ENCODE measurements at regions not wholly inside any gene's neighbourhood (a gene's known extent, or its start where the extent isn't known, plus 50 kb on each side); places are given as distances from the start of the nearest gene placed in this dataset.
"Not testable (repeated sequence)": the region's sequence is repeated elsewhere in the genome, so short reads cannot be mapped to it uniquely, and the experiment has no call there.

DNA sequence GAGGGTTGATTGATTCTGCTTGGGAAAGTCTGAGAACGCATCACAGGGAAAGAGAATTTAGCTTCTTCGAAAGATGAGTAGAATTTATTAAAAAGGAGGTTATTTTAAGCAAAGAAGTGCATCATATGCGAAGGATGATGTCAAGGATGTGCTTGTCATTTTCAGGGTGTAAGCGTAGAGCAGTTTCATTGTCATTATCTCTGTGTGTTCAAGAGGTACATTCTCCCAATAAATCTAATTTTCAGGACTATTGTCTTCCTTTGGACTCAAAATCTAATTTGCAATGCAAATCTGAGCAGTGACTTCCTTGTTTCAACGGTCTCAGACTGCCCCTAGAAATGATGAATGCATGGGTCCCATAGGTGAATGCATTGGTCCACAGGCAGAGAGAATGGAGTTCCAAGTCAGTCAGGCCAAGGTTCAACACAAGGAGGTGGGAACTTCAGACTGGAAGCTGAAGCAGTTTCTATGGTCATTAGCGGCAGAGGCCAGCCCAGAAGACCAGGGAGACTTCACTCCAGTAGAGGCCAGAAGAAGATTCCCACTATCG is 99.8 kb downstream of the CDC42EP3 start:
- no peak overlapping the region for H3K27ac ChIP-seq (ENCODE audit: low read depth, low read length)
- H3K4me1 ChIP-seq (ENCODE audit: control insufficient read depth, insufficient read depth, low read length): no peaks in the 10 kb centered on the region
- 72% methylated on average over 4 of the region's 7 CpGs for WGBS (ENCODE audit: insufficient coverage)

DNA sequence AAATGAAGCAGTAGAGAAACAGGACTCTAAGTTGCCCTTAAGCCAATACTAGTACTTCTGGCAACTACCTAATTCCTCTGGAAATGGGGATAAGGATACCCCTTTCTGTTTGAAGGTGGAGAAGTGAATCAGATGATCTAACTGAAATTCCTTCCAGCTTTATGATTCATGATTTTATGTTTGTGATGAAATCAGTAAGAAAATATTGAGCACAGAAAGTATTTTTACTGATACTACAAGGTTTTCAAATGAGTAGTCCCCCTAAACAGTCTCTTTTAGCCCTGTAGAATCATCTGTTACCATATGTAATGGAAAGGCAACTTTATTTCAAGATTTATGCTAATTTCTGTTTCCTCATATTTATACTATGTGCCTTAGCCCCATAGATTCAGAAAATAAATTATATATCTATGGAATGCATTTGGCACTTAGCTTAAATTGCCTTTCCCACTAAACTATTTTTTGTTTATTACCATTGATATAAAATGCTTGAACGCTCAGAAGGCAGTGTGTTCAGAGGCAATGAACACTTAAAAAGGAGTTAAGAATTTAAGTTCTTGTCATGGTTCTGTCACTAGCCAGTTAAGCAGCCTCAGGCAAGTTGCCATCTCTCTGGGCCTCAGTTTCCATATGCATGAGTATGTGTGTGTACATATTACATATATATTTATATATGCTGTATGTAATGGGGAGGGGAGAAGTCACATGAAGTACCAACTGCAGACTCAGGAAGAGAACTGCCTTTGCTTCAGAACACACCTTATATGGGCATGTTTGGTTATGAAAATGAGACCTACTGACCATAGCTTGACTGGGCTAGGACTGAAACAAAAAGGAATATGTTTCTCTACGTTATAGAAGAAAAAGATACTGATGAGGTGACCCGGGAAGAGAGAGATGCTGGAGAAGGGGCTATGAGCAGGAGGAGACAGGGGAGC is 97.7 kb downstream of the CDC42EP3 start:
- DNase-seq (ENCODE audit: low read depth in 4 of 6, low spot score in 6 of 6): peak in 1 of 6 donors; percentile 20
- Histone ChIP-seq H3K27ac (ENCODE audit: low read depth, low read length) (no peak overlapping the region), H3K9me3 (ENCODE audit: control insufficient read depth, insufficient read depth, low read length) (no peaks in the 10 kb centered on the region), H3K27me3 (ENCODE audit: control insufficient read depth, insufficient read depth, low read length) (no peaks in the 10 kb centered on the region), H3K36me3 (ENCODE audit: control insufficient read depth, insufficient read depth, low read length) (no peaks in the 10 kb centered on the region), H3K4me3 (ENCODE audit: low read depth, low read length) (no peak overlapping the region), H3K4me1 (ENCODE audit: control insufficient read depth, insufficient read depth, low read length) (no peaks in the 10 kb centered on the region)
- WGBS (ENCODE audit: insufficient coverage): 74% methylated on average over 2 of the region's 3 CpGs

More for the DNA sequence above, 99.8 kb downstream of the CDC42EP3 start:
- H3K27me3 ChIP-seq (ENCODE audit: control insufficient read depth, insufficient read depth, low read length): no peaks in the 10 kb centered on the region
- H3K4me3 ChIP-seq (ENCODE audit: low read depth, low read length): no peak overlapping the region
- no peaks in the 10 kb centered on the region for H3K36me3 ChIP-seq (ENCODE audit: control insufficient read depth, insufficient read depth, low read length)
- peak in 1 of 6 donors; percentile 34 for DNase-seq (ENCODE audit: low read depth in 4 of 6, low spot score in 6 of 6)
- H3K9me3 ChIP-seq (ENCODE audit: control insufficient read depth, insufficient read depth, low read length): no peaks in the 10 kb centered on the region

DNA sequence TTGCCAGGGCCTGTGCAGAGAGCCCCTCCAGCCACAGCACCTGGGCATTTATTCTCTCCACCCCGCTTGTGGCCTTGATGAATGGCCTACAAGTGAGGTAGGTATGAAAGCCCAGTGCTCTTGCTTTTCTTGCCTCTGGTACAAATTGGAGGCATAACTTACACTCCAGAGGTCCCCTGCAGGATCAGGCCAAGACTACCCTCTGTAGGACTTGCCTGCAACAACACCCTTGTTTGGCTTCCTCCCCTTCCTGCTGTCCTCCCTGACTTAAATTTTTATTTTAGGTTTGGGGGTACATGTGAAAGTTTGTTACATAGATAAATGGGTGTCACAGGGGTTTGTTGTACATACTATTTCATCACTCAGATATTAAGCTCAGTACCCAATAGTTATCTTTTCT is 95.7 kb downstream of the CDC42EP3 start:
- Histone ChIP-seq H3K27ac (ENCODE audit: low read depth, low read length) (no peak overlapping the region), H3K4me3 (ENCODE audit: low read depth, low read length) (no peak overlapping the region), H3K4me1 (ENCODE audit: control insufficient read depth, insufficient read depth, low read length) (no peaks in the 10 kb centered on the region), H3K27me3 (ENCODE audit: control insufficient read depth, insufficient read depth, low read length) (no peaks in the 10 kb centered on the region), H3K9me3 (ENCODE audit: control insufficient read depth, insufficient read depth, low read length) (no peaks in the 10 kb centered on the region), H3K36me3 (ENCODE audit: control insufficient read depth, insufficient read depth, low read length) (no peaks in the 10 kb centered on the region)
- 100% methylated on average over 1 of the region's 1 CpG for WGBS (ENCODE audit: insufficient coverage)
- DNase-seq (ENCODE audit: low read depth in 4 of 6, low spot score in 6 of 6): no peak

DNA sequence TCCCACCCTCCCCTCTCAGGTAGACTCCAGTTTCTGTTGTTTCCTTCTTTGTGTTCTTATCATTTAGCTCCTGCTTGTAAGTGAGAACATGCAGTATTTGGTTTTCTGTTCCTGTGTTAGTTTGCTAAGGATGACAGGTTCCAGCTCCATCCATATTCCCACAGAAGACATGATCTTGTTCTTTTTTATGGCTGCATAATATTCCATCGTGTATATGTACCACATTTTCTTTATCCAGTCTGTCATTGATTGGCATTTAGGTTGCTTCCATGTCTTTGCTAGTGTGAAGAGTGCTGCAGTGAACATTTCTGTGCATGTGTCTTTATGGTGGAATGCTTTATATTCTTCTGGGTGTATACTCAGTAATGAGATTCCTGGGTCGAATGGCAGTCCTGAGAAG is 95.2 kb downstream of the CDC42EP3 start:
- not testable (repeated sequence) for DNase-seq (ENCODE audit: low read depth in 4 of 6, low spot score in 6 of 6); H3K9me3 ChIP-seq (ENCODE audit: control insufficient read depth, insufficient read depth, low read length); H3K27ac ChIP-seq (ENCODE audit: low read depth, low read length); H3K4me1 ChIP-seq (ENCODE audit: control insufficient read depth, insufficient read depth, low read length); H3K27me3 ChIP-seq (ENCODE audit: control insufficient read depth, insufficient read depth, low read length); H3K4me3 ChIP-seq (ENCODE audit: low read depth, low read length); H3K36me3 ChIP-seq (ENCODE audit: control insufficient read depth, insufficient read depth, low read length)
- WGBS (ENCODE audit: insufficient coverage): no CpG with 5 or more reads among the region's 2 CpGs

DNA sequence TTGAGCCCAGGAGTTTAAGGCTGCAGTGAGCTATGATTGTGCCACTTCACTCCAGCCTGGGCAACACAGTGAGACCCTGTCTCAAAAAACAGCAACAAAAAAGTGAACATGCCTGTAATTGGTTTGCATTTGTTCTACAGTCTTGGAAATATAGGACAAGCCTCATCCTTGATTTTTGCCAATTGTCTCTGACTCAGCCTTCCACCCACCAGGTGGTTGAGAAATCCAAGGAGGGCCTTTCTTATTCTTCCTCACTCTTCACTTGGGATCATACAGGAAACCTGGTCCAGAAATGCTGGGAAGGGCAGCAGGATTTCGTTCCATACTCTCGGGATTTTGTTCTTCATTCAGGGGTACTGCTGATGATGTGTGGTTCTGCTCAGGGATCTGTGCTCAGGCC is 94.6 kb downstream of the CDC42EP3 start:
- Histone ChIP-seq H3K27me3 (ENCODE audit: control insufficient read depth, insufficient read depth, low read length) (no peaks in the 10 kb centered on the region), H3K4me3 (ENCODE audit: low read depth, low read length) (no peak overlapping the region), H3K4me1 (ENCODE audit: control insufficient read depth, insufficient read depth, low read length) (no peaks in the 10 kb centered on the region), H3K36me3 (ENCODE audit: control insufficient read depth, insufficient read depth, low read length) (no peaks in the 10 kb centered on the region), H3K27ac (ENCODE audit: low read depth, low read length) (no peak overlapping the region), H3K9me3 (ENCODE audit: control insufficient read depth, insufficient read depth, low read length) (no peaks in the 10 kb centered on the region)
- 100% methylated on average over 2 of the region's 2 CpGs for WGBS (ENCODE audit: insufficient coverage)
- no peak for DNase-seq (ENCODE audit: low read depth in 4 of 6, low spot score in 6 of 6)

DNA sequence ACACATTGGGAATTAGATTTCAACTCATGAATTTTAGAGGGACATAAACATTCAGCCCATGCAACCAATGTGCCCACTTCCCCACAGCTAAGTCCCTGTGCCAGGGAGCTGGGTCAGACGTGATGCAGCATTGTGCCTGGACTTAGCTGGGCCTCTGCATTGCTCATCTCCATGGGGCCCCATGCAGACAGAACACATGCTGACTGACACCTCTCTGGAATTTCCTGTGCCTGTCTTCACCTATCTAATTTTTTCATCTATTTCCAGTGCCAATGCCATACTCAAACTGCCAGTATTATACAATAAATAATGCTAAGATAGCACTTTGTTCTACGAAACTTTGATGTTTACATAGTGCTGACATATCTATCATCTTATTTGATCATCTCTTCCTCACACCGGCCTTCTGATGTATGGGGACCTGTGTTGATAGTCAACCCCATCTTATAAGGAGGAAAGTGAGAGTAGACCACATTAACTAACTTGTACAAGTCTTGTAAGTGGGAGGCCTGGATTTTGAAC is 92.2 kb downstream of the CDC42EP3 start:
- Histone ChIP-seq H3K27ac (ENCODE audit: low read depth, low read length) (no peak overlapping the region), H3K9me3 (ENCODE audit: control insufficient read depth, insufficient read depth, low read length) (no peaks in the 10 kb centered on the region), H3K4me1 (ENCODE audit: control insufficient read depth, insufficient read depth, low read length) (no peaks in the 10 kb centered on the region), H3K36me3 (ENCODE audit: control insufficient read depth, insufficient read depth, low read length) (no peaks in the 10 kb centered on the region), H3K27me3 (ENCODE audit: control insufficient read depth, insufficient read depth, low read length) (no peaks in the 10 kb centered on the region), H3K4me3 (ENCODE audit: low read depth, low read length) (no peak overlapping the region)
- DNase-seq (ENCODE audit: low read depth in 4 of 6, low spot score in 6 of 6): no peak
- WGBS (ENCODE audit: insufficient coverage): 92% methylated on average over 1 of the region's 3 CpGs

DNA sequence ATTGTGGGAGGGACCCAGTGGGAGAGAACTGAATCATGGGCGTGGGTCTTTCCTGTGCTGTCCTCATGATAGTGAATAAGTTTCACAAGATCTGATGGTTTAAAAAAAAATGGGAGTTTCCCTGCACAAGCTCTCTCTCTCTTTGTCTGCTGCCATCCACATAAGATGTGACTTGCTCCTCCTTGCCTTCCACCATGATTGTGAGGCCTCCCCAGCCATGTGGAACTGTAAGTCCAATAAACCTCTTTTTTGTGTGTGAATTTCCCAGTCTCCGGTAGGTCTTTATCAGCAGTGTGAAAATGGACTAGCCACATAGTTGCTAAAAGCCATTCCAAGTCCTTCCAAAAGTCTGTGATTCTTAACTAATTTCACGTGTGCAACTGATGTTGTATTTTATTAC is 91.5 kb downstream of the CDC42EP3 start:
- not testable (repeated sequence) for H3K27me3 ChIP-seq (ENCODE audit: control insufficient read depth, insufficient read depth, low read length); H3K9me3 ChIP-seq (ENCODE audit: control insufficient read depth, insufficient read depth, low read length); H3K4me3 ChIP-seq (ENCODE audit: low read depth, low read length); DNase-seq (ENCODE audit: low read depth in 4 of 6, low spot score in 6 of 6); H3K36me3 ChIP-seq (ENCODE audit: control insufficient read depth, insufficient read depth, low read length); H3K4me1 ChIP-seq (ENCODE audit: control insufficient read depth, insufficient read depth, low read length); H3K27ac ChIP-seq (ENCODE audit: low read depth, low read length)
- no CpG with 5 or more reads among the region's 3 CpGs for WGBS (ENCODE audit: insufficient coverage)

DNA sequence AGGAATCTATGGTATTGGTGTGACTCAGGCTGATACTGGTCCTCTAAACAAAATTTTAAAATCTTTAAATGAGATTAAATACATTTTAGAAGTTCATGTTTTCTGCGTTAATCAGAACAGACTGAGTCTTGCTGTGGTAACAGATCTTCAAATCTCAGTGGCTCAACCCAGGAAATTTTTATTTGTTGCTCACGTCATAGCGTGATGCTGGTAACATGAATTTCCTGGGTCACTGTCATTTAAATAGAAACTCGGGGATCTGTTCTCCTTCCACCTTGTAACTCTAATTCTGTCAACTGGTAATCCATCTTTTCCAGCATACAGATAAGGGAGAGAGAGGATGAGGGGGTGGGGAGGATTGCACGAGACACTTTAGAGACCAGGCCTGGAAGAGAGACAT is 90.0 kb downstream of the CDC42EP3 start:
- Histone ChIP-seq H3K9me3 (ENCODE audit: control insufficient read depth, insufficient read depth, low read length) (no peaks in the 10 kb centered on the region), H3K36me3 (ENCODE audit: control insufficient read depth, insufficient read depth, low read length) (no peaks in the 10 kb centered on the region), H3K4me1 (ENCODE audit: control insufficient read depth, insufficient read depth, low read length) (no peaks in the 10 kb centered on the region), H3K27ac (ENCODE audit: low read depth, low read length) (no peak overlapping the region), H3K4me3 (ENCODE audit: low read depth, low read length) (no peak overlapping the region), H3K27me3 (ENCODE audit: control insufficient read depth, insufficient read depth, low read length) (no peaks in the 10 kb centered on the region)
- DNase-seq (ENCODE audit: low read depth in 4 of 6, low spot score in 6 of 6): no peak
- WGBS (ENCODE audit: insufficient coverage): 100% methylated on average over 1 of the region's 5 CpGs

DNA sequence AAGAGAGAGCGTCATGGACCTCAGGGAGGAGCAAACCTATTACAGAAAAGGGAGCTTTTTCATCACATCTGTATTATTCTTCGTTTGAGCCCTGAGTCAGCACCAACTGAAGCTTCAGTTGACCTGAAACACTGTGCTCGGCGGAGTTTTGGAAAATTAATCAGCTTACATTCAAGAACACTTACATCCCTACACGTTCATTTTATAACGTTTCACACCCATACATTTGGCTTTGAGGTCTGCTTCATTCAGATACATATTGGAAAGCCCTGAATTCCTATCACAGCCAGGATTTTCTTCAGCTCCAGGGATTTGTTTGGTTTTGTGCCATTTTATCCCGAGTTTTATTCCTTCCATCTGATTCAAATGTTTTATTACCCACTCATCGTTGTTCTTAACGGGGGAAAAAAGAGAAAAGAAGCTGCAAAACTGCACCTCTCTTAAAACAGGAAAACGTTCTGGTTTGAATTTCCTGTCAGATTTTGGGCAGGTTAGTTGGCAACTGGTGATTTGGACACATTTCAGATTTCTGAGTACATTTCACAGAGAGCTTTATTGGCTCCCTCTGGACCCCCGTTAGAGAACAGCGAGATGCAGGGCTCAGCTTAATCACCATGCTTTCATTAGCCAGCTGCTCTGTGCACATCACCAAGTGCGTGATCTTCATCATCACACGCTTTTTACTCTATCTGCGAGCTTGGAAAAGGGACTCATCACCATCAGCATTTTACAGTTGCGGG is 88.8 kb downstream of the CDC42EP3 start:
- peak overlapping the region; percentile 4 for H3K4me3 ChIP-seq (ENCODE audit: low read depth, low read length)
- H3K27ac ChIP-seq (ENCODE audit: low read depth, low read length): peak overlapping the region; percentile 20
- H3K9me3 ChIP-seq (ENCODE audit: control insufficient read depth, insufficient read depth, low read length): no peaks in the 10 kb centered on the region
- H3K36me3 ChIP-seq (ENCODE audit: control insufficient read depth, insufficient read depth, low read length): no peaks in the 10 kb centered on the region
- H3K27me3 ChIP-seq (ENCODE audit: control insufficient read depth, insufficient read depth, low read length): no peaks in the 10 kb centered on the region
- H3K4me1 ChIP-seq (ENCODE audit: control insufficient read depth, insufficient read depth, low read length): no peaks in the 10 kb centered on the region
- DNase-seq (ENCODE audit: low read depth in 4 of 6, low spot score in 6 of 6): peak in 5 of 6 donors; percentile 28 to 95 (median 45)
- WGBS (ENCODE audit: insufficient coverage): 48% methylated on average over 7 of the region's 16 CpGs
